GM19328 (cell line): ENCODE measurements at regions not wholly inside any gene's neighbourhood (a gene's known extent, or its start where the extent isn't known, plus 50 kb on each side); places are given as distances from the start of the nearest gene placed in this dataset.

ENCODE experiments used
- ATAC-seq: cut with Tn5 transposase; IDR thresholded peaks from one replicate; pipeline ENCODE4 v1.9.1; 2021; ENCODE audit warnings: mild to moderate bottlenecking, moderate library complexity; ENCODE audit not compliant: unreplicated experiment

DNA sequence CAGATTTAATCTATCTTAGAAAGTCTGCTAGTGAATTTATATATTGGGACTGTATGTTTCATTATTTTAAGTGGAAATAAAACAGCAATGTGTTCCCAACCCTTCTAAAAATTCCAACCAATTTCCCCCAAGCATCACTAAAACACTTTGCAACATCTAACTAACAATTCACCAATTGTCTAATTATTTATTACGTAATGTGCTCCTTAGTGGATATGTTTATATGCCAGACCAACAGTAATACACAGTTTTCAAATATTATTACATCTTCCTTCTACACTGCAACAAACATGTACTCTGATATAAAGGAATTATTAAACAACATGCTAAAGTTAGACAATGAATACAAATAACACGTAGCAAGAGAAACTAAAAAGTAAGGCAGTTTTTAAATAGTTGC lies 262.6 kb upstream of the THBS1 start:
- no peak for ATAC-seq

DNA sequence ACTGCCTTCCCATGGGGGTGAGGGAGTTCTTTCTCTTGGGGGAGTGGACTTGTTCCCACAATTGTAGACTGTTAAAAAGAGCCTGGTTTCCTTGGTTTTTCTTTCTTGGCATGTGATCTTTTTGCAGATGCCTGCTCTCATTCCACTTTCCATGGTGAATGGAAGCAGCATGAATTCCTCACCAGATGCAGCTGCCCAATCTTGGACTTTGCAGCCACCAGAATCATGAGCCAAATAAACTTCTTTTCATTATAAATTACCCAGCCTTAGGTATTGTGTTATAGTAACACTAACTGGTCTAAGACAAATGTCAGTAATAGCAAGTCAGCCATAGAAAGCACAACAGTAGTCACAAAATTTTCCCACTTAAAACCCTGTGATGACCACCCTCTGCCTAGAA lies 260.5 kb upstream of the THBS1 start:
- ATAC-seq: no peak

DNA sequence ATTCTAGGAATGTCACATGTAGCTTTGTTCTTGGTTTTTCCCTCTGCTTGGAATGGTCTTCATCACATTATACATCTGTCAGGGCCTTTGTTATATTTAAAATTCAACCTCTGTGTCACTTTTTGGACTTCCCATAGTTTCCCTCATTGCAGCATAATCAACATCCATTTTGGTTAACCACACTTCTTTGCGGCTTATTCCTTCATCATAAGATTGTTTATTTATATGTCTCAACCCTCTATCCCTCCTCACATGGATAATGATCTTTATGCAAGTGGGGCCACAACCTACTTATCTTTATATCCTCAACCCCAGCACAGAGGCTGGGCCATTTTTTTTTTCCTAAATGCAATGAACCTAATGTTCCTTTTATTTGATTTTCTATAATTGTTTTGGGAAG lies 260.0 kb upstream of the THBS1 start:
- ATAC-seq: no peak

DNA sequence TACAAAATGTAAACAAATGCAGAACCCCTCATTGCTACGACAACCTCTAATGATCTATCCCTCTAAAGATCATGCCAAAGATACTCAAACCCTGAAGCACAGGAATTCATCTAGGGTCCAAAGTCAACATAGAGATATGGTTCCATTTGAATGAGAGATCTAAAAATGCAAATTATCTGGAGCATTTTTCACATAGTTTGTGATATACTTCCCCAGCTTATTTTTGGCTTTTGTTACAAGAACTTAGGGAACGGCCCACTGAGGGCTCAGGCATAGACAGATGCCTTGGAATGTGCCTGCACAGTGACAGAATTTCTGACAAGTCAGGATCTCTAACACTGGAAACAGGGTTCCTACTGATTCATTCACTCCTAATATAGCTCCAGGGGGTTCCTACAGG lies 258.9 kb upstream of the THBS1 start:
- ATAC-seq: no peak

DNA sequence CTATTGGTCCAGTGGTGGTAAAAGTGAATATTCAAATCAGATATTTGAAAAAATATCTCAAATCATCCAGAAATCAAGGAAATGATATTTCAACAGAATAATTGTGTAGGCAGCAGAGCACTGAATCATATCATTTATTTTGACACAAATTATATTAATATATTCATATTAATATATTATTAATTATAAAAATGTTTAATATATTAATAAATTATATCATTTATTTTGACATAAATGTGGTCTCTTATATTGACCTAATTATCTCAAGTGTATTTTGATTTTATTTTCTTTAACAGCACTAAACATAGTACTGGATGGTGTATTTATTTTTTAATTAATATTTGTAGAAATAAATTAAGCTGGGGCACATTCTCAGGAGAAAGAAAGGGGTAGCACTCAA lies 257.7 kb upstream of the THBS1 start:
- ATAC-seq: no peak

DNA sequence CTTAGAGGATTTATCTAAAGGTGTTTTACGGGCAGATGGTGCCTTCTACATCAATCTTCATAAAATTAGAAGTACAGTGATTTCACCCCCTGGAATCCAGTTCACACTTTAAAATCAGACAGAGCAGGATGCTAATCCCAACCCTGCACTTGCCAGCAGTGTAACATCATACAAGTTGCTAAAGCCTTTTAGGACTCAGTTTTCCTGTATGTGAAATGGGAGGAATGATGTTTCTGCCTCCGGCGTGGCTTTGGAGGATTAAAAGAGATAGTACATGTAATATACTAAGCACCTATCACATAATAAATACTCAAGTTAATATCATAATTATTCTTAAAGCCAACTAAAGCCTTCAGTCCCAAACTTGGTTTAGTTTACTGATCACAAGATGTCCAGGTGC lies 257.2 kb upstream of the THBS1 start:
- ATAC-seq: no peak

DNA sequence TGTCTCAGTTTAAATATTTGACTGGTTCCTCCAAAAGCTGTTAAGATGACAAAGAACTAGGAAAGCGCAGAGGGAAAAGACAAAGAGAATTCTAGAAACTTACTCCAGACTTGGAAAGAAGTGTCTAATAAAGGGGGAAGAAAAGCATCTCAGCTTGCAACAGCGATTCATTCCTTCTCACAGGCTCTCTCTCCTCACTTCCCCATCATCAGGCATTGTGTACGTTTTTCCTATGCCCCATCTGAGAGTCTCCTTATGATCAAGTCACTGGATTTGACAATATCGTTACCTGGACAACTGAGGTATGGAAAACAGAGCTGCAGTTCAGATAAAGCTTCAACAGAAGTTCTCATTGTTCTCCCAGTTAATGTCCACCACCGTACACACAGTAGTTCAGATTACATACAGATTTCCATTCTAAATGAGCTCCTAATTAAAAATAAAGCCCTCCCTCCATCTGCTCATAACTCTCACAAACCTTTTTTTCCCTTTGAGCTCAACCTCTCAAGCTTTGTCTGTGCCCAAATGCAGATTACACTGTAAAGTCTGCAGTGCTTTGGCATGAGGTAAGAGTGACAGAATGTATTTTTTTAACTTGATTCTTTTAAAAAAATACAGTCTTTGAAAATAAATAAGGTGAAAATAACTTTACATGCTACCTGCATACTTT lies 254.4 kb upstream of the THBS1 start:
- no peak for ATAC-seq

DNA sequence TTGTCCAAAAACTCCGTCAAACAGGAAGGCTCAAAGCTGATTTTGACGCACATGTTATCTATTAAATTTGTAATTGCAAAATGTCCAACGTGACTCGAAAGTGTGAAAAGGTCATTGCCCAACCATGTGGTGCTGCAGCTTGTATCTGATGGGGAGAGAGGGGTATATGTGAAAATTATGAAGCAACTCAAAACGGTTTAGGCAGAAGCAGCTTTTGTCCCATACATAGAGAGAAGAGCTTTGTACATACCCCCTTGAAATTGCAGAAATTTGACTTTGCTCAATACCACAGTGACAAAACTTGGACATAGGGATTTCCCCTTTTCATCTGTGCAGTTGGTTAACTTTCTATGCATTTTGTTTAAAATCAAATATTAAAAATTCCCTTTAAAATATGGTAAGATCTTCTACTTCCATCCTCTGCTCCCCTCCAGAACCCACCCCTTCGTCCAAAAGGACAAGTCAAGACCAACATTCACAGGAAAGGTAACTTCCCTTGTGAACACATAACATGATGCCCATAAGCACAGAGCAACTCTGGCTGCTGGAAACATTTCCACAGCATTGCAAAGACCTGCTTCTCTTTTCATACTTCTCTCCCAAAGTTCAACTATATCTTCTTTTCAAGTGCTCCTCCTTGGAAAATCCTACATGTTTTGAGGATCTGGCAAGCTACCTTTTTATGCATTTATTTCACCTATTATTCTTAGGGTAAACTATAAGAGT lies 253.7 kb upstream of the THBS1 start:
- no peak for ATAC-seq

DNA sequence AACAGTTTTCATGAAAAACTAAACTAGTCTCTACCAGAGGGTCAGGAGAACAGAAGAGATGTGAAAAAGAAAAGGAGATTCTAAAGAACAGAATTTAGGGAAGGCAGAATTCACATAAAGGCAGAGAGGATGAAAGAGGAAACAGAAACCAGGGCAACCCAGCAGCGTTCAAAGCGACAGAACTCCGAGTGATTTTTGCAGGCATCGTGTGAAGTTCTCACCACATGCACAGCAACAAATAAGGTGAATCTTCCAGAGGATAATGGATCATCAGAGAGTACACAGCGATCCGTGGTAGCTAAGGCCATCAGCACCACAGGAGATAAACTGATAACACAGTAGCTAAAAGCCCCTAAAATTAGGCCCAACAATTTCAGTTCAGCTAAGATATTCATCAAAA lies 250.8 kb upstream of the THBS1 start:
- no peak for ATAC-seq

DNA sequence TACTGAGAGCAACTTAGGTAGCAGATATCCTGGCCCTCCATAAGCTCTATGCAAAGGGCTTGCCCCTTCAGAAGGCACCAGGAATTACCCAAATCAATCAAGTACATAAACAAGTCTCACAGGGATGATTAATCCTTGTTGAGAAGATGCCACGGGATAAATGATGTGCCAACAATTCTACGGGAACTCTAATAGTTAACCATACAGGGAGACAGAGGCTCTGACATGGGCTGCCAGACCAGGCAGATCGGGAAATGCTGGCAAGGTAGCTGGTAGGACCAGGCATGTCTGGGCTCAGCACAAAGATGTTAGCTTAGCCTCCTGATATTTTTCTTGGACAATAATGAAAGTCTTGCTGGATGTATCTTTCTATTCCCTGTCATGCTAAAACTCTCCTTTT lies 249.3 kb upstream of the THBS1 start:
- no peak for ATAC-seq

DNA sequence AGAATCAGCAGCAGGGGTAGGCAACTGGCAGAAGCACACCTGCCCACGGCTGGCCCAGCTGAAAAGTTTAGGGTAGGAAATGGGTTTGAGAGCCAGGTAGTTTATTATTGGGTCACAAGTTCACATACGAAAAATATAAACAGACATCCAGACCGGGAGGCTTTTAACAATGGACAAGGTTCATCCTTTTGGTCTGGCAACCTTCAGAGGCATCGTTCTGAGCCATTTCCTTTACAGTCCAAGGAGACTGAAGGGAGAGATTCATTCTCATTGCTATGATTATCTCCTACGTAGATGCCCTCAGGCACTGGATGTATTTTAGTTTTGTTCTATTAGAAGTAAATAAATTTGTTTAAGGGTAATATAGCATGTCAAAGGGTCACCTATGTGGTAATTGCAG lies 248.0 kb upstream of the THBS1 start:
- no peak for ATAC-seq

DNA sequence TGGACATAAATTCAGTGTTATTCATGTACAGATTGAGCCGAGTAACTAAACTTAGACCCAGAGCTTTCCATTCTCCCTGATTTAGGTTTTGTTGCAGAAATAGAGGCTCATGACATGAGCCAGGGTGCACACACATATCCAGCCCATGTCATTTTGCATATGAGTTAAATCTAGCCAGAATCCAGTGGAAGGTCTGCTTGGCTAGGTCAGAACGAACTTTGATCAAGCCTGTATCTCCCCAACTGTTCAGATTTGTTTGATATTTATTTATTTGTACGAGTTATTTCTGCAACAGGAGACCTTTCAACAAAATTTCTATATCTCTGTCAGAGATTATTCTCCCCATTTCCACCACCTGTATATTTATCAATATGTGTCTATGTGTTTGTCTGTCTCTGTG lies 247.5 kb upstream of the THBS1 start:
- ATAC-seq: no peak

DNA sequence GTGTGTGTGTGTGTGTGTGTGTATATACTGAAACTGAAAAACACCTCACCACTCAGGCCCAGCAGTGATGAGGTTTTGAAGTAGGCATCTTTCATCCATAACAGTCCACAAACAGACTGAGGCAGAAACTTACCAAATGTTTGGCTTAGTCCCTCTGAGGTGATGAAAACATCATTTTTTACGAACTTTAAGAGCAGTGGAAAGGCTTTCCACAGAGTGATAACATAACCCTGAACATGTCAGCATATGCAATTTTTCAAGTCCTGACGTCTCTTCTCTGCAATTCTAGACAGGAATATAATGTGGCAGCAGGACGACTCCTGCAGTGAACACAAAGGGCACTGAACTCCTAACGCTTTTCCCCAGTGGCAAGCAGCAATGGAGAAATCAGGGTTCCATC lies 247.0 kb upstream of the THBS1 start:
- ATAC-seq: no peak

DNA sequence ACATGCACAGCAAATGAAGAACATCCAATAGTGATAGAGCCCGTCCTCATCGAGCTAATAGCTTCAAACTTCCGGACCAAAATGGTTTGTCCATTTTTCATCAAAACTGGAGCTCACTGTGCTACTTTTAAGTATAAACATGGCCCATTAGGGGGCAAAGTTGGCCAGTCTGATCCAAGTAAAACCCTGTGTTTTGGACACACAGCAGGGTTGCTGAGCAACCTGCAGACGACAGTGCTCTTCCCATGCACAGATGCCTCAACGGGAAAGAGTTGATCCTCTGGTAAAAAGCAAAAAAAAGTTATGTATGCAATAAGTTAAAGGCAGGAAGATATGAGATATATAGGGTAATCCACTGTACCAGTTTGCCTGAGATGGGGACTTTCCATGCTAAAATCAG lies 244.0 kb upstream of the THBS1 start:
- ATAC-seq: no peak

DNA sequence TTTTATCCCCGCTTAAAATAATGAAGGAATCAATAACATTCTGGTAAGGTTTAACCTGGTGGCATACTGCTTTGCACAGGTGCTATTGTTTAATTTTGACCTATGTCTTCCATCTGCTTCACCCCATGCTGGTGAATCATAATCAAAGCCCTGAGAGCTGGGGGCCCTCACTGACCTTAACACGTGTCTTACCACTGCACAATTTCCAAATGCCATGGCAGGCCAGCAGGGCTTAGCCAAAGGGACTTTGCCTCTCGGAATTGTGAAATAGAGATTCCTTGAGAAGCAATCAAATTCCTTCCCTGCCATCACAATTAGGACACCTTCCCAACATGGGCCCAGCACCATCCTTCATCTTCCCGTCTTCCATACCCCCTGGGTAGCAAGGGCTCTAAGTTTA lies 242.6 kb upstream of the THBS1 start:
- no peak for ATAC-seq

DNA sequence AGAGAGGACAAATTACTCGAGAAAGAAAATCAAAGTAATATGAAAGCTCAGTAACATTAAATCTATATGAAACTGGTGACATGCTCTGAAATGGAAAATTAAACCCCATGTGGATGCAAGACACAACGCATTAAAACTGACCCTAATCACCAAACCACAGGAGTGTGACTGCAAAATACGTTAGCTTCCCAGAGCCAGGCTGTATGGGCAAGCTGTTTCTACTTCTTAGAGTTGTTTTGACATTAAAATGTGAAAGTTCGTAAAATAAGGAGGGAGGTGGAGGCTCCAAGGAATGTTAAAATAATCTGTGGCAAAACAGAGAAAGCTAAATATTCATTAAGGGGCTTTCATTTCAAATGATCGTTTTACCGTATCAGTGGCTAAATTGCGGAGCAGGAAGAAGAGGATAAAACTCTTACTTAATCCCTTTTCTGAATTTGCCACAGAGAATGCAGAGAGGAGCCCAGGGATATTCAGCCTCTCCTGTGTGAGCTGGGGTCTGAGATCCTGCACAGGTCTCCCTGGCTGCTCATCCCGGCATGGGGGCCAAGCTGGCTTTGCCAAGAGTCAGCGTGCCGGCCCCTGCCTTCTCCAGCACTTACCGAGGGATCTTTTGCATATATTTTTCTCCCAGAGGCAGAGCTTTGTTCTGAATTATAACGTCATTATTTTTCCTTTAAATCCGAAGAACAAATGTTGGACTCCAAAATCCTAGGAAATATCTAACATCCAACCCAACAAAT lies 239.8 kb upstream of the THBS1 start:
- ATAC-seq: no peak

DNA sequence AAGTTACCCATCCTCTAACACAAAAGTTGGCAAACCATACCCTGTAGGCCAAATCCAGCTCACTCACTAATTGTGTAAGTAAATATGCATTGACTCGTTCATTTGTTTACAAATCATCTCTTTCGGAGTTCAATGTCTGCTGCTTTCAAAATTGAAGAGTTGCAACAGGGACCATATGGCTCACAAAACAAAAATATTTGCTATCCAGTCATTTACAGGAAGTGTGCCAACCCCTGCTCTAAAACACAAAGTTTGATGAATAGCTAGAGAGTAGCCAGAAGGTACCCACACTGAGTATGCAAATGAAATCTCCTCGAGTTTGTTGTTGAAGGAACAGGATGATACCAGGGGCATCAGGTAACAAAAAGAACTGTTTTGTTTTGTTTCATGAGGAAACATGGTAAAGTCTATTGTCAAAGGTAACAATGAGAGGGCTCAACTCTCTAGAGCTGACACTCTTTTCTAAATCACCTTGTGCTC lies 236.2 kb upstream of the THBS1 start:
- no peak for ATAC-seq

DNA sequence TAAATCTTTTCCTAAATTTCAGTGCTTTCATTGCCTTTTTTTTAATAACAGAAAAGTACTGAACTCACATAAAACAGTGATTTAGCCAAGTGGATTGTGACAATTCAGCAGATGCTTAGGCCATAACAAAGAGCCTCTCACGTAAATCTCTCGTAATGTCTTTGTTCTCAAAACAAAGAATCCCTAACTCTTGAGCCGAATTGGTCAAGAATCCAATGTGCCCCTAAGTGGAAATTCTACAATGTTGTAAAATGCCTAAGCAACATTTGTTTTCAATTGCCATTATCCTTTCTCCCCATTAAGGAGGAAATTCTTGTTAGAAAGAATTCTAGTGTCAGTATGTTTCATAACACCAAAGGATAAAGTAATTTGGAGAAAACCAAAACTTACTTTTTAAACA lies 235.7 kb upstream of the THBS1 start:
- no peak for ATAC-seq

DNA sequence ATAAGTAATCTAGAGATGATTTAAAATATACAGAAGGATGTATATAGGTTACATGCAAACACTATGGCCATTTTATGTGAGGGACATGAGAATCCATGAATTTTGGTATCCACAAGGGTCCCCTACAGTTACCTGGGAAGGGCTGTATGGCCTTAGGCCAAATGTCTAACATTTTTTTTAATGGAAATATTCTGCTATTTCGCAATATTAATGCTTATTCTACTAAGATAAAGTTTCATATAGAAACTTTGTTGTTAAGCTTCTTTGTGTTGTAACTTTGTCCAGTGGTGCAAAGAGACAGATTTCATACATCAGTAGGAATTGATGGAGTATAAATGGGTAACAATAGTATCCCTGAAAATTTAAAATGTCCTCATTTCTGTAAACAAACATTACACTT lies 233.4 kb upstream of the THBS1 start:
- no peak for ATAC-seq

DNA sequence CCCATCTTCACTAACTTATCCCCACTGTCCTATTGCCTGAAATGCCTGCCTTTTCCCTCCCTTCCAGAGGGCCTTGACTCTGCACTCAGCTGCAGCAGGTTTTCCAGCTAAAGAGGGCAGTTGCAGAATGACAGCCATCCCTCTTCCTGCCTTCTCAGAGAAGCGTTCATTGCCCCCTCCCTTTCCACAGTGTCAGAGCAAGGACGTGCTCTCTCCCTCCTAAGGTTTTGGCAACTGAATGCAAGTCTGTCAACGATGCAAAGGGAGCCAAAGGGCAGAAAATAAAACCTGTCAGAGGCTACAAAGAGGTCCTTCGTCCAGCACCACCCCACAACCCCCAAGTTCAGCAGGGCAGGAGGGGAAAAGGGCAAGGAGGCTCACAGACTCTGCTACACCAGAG lies 230.1 kb upstream of the THBS1 start:
- no peak for ATAC-seq

DNA sequence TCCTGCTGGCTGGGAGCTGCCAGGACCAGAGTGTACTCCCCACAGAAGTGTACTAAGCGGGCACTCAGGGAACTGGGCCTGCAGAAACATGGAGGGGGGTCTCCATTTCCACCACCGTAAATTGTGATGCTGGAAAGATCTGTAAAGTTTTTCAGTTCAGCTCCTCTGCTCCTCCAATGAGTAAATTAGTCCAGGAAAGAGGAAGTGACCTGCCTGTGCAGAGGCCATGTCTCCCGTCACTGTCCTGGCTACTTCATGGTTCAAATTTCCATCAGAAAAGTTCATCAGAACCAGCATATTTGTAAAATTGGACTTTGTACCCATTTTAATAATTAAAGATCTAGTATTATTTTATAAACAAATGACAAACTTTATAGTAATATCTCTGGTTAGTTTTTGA lies 226.7 kb upstream of the THBS1 start:
- ATAC-seq: no peak
